Panc1 (cell line): ENCODE measurements at regions not wholly inside any gene's neighbourhood (a gene's known extent, or its start where the extent isn't known, plus 50 kb on each side); places are given as distances from the start of the nearest gene placed in this dataset.

Experiments used
- ATAC-seq: fragments of 200-7000 bp; cut with Tn5 transposase; 2 replicates; pipeline ENCODE4 v1.9.1; 2020; ENCODE audit warnings: mild to moderate bottlenecking, moderate library complexity
- BruUV-seq: library from RNA; stranded (reverse); fragments of 400-500 nt; replicated peaks from 2 replicates; lab custom pipeline; 2021; lab: Mats Ljungman, UMichigan
- CTCF ChIA-PET: fragments of 300-600 bp; sonication (Branson Sonifier 250); formaldehyde crosslinking; loops from one replicate; lab custom pipeline; 2022; ENCODE audit warnings: antibody characterized with exemption; lab: Charles Lee
- POLR2A ChIA-PET: fragments of 300-600 bp; sonication (Branson Sonifier 250); formaldehyde crosslinking; loops from one replicate; lab custom pipeline; 2022; ENCODE audit warnings: antibody characterized with exemption; lab: Charles Lee
- DNase-seq: peaks from one replicate; pipeline ENCODE4 v3.0.0-alpha.2; 2010; ENCODE audit warnings: low read depth, low spot score
- H3K27ac ChIP-seq: 2 replicates; pipeline ENCODE4 v1.5.1; 2011; ENCODE audit warnings: mild to moderate bottlenecking, low read length, inconsistent platforms
- H3K27me3 ChIP-seq: fragments of 200-500 bp; sonication (Bioruptor generic); 2 replicates; pipeline ENCODE4 v1.6.0; 2014; ENCODE audit warnings: low read length, inconsistent platforms; ENCODE audit not compliant: control insufficient read depth, insufficient read depth
- H3K36me3 ChIP-seq: fragments of 200-500 bp; sonication (Bioruptor generic); 2 replicates; pipeline ENCODE4 v1.5.1; 2014; ENCODE audit warnings: inconsistent platforms, mild to moderate bottlenecking, low read length, moderate library complexity; ENCODE audit not compliant: control insufficient read depth, insufficient read depth
- H3K4me1 ChIP-seq: 2 replicates; pipeline ENCODE4 v1.5.1; 2011; ENCODE audit warnings: inconsistent platforms, mild to moderate bottlenecking, low read length, moderate library complexity; ENCODE audit not compliant: control insufficient read depth, insufficient read depth
- H3K4me3 ChIP-seq, 2 experiments: 2 replicates each; pipeline ENCODE4 v1.5.1; 2011 to 2012; ENCODE audit warnings: low read depth in 2 of 2, low read length in 2 of 2, mild to moderate bottlenecking in 2 of 2, inconsistent platforms in 1 of 2, moderate library complexity in 1 of 2
- H3K9me3 ChIP-seq: fragments of 200-500 bp; sonication (Bioruptor generic); 2 replicates; pipeline ENCODE4 v1.5.1; 2014; ENCODE audit warnings: low read depth, mild to moderate bottlenecking, inconsistent platforms, low read length, moderate library complexity; ENCODE audit not compliant: control insufficient read depth, insufficient read depth
- POLR2AphosphoS5 ChIP-seq: IDR thresholded peaks from 2 replicates; pipeline ENCODE4 v1.6.1; 2012; ENCODE audit warnings: mild to moderate bottlenecking, low read depth, low read length, moderate library complexity
- REST ChIP-seq, 2 experiments: IDR thresholded peaks; 2 replicates each; pipeline ENCODE4 v1.6.1; 2011 to 2012; ENCODE audit warnings: low read depth in 2 of 2, control low read depth in 1 of 2, low read length in 1 of 2, mild to moderate bottlenecking in 1 of 2, moderate library complexity in 1 of 2; ENCODE audit not compliant: insufficient read depth in 1 of 2
- SIN3A ChIP-seq: IDR thresholded peaks from 2 replicates; pipeline ENCODE4 v1.6.1; 2012; ENCODE audit warnings: low read depth, mild to moderate bottlenecking, low read length, moderate library complexity, borderline replicate concordance; ENCODE audit not compliant: insufficient read depth
- TCF7L2 ChIP-seq: IDR thresholded peaks from 2 replicates; pipeline ENCODE4 v1.6.1; 2011; ENCODE audit warnings: mild to moderate bottlenecking, low read depth, low read length, inconsistent platforms
- in situ Hi-C: cut with HindIII; loops from 2 replicates; pipeline ENCODE4 v1.10.0; 2016; ENCODE audit warnings: low sequenced_read_pairs, low pct_unique_long_range_greater_than_20kb
- intact Hi-C: fragments of 100-400 bp; cut with micrococcal nuclease; formaldehyde crosslinking; loops from one replicate; pipeline ENCODE4 v1.10.0; 2022; ENCODE audit not compliant: unreplicated experiment
- TF ChIP-seq, protein P1 (sequence below): fragments of 450-650 bp; IDR thresholded peaks from 2 replicates; pipeline ENCODE4 v1.5.1; 2017; ENCODE audit warnings: mild to moderate bottlenecking

DNA sequence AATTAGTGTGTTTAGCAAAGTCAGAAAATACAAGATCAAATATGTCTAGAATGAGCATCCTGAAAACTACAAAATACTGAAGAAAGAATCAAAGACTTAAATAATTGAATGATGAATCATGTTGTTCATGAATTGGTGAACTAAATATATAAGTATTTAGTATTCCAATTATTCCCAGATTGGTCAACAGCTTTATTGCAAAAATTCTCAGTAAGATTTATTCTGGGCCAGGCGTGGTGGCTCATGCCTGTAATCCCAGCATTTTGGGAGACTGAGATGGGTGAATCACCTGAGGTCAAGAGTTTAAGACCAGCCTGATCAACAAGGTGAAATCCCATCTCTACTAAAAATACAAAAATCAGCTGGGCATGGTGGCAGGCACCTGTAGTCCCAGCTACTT, 250.0 kb upstream of the NECTIN3 start:
- DNase-seq (no peak), ATAC-seq (no peak)
- Histone ChIP-seq H3K9me3 (no peaks in the 10 kb centered on the region), H3K27me3 (no peaks in the 10 kb centered on the region), H3K36me3 (no peaks in the 10 kb centered on the region), H3K27ac (no peak overlapping the region), H3K4me3 (no peak overlapping the region), H3K4me1 (no peaks in the 10 kb centered on the region)
- in situ Hi-C loops: no loop called here
- no peak for TF ChIP-seq POLR2AphosphoS5
- TF ChIP-seq REST (IDR thresholded peaks at IDR 0.05; ENCODE audit: insufficient read depth in 1 of 2, low read depth in 2 of 2, low read length in 1 of 2): no peak
- TF ChIP-seq, protein P1, sequence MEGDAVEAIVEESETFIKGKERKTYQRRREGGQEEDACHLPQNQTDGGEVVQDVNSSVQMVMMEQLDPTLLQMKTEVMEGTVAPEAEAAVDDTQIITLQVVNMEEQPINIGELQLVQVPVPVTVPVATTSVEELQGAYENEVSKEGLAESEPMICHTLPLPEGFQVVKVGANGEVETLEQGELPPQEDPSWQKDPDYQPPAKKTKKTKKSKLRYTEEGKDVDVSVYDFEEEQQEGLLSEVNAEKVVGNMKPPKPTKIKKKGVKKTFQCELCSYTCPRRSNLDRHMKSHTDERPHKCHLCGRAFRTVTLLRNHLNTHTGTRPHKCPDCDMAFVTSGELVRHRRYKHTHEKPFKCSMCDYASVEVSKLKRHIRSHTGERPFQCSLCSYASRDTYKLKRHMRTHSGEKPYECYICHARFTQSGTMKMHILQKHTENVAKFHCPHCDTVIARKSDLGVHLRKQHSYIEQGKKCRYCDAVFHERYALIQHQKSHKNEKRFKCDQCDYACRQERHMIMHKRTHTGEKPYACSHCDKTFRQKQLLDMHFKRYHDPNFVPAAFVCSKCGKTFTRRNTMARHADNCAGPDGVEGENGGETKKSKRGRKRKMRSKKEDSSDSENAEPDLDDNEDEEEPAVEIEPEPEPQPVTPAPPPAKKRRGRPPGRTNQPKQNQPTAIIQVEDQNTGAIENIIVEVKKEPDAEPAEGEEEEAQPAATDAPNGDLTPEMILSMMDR: no peak
- no peak for TF ChIP-seq TCF7L2
- TF ChIP-seq SIN3A: no peak
- BruUV-seq: no TSS peak
- ChIA-PET CTCF (no interaction called here), POLR2A (no interaction called here)
- intact Hi-C loops: no loop called here

DNA sequence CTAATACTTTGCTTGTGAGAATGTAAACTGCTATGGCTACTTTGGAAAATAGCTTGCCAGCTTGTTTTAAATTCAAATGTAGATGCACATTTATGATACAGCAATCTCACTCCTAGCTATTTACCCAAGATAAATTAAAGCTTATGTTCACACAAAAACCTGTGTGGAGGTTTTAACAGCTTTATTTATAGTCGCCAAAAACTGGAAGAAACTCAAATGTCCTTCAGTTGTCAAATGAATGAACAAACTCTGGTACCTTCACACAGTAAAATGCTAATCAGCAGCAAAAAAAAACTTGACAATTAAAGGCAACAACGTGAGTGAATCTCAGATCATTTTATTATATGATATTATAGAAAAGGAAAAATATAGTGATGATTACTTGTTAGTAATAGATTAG, 248.6 kb upstream of the NECTIN3 start:
- no peak overlapping the region for H3K27ac ChIP-seq
- TF ChIP-seq SIN3A (no peak), TCF7L2 (no peak), REST (IDR thresholded peaks at IDR 0.05; ENCODE audit: insufficient read depth in 1 of 2, low read depth in 2 of 2, low read length in 1 of 2) (no peak), POLR2AphosphoS5 (no peak)
- TF ChIP-seq, protein P1: no peak

More for the DNA sequence above, 248.6 kb upstream of the NECTIN3 start:
- Histone ChIP-seq H3K36me3 (no peaks in the 10 kb centered on the region), H3K4me1 (no peaks in the 10 kb centered on the region), H3K27me3 (no peaks in the 10 kb centered on the region), H3K9me3 (no peaks in the 10 kb centered on the region), H3K4me3 (no peak overlapping the region)
- ChIA-PET POLR2A (no interaction called here), CTCF (no interaction called here)
- in situ Hi-C loops (no loop called here), intact Hi-C loops (no loop called here)
- ATAC-seq: no peak
- BruUV-seq: no TSS peak
- no peak for DNase-seq
